ENCODE measurements at regions not wholly inside any gene's neighbourhood (a gene's known extent, or its start where the extent isn't known, plus 50 kb on each side); places are given as distances from the start of the nearest gene placed in this dataset.

- no peak for FAIRE-seq
These were observed 555.3 kb upstream of the DAB2 start for GRCh38 chr5:39980056-39980455.

GRCh38 chr5:39977066-39977655 is 552.4 kb upstream of the DAB2 start:
- Histone ChIP-seq H3K27ac (ENCODE audit: low read depth in 2 of 2, low read length in 2 of 2) (no peak overlapping the region), H3K9ac (ENCODE audit: low read length in 3 of 3) (no peak overlapping the region), H3K27me3 (ENCODE audit: control insufficient read depth, insufficient read depth, low read length) (no peaks in the 10 kb centered on the region), H3K36me3 (ENCODE audit: control insufficient read depth in 2 of 3, insufficient read depth in 3 of 3, low read length in 3 of 3) (no peaks in the 10 kb centered on the region), H3K4me3 (ENCODE audit: low read length in 3 of 3) (no peak overlapping the region), H3K4me1 (ENCODE audit: control insufficient read depth in 2 of 3, insufficient read depth in 2 of 3, low read depth in 1 of 3, low read length in 3 of 3) (no peaks in the 10 kb centered on the region), H3K9me3 (ENCODE audit: control insufficient read depth in 2 of 3, insufficient read depth in 1 of 3, low read length in 3 of 3) (no peaks in the 10 kb centered on the region)
- FAIRE-seq (no peak), DNase-seq (no peak)
- intact Hi-C loops (cut with DNase I): no loop called here
- no peak for TF ChIP-seq CTCF (IDR thresholded peaks at IDR 0.05; ENCODE audit: borderline replicate concordance, extremely low read depth, insufficient read depth)

More at GRCh38 chr5:39980056-39980455, 555.3 kb upstream of the DAB2 start:
- TF ChIP-seq CTCF (IDR thresholded peaks at IDR 0.05; ENCODE audit: borderline replicate concordance, extremely low read depth, insufficient read depth): no peak
- intact Hi-C loops (cut with DNase I): no loop called here
- H3K9ac ChIP-seq (ENCODE audit: low read length in 3 of 3): no peak overlapping the region
- H3K9me3 ChIP-seq (ENCODE audit: control insufficient read depth in 2 of 3, insufficient read depth in 1 of 3, low read length in 3 of 3): no peaks in the 10 kb centered on the region
- no peaks in the 10 kb centered on the region for H3K36me3 ChIP-seq (ENCODE audit: control insufficient read depth in 2 of 3, insufficient read depth in 3 of 3, low read length in 3 of 3)
- H3K27me3 ChIP-seq (ENCODE audit: control insufficient read depth, insufficient read depth, low read length): no peaks in the 10 kb centered on the region
- H3K4me3 ChIP-seq (ENCODE audit: low read length in 3 of 3): no peak overlapping the region
- no peaks in the 10 kb centered on the region for H3K4me1 ChIP-seq (ENCODE audit: control insufficient read depth in 2 of 3, insufficient read depth in 2 of 3, low read depth in 1 of 3, low read length in 3 of 3)
- no peak overlapping the region for H3K27ac ChIP-seq (ENCODE audit: low read depth in 2 of 2, low read length in 2 of 2)
- no peak for DNase-seq

DNA sequence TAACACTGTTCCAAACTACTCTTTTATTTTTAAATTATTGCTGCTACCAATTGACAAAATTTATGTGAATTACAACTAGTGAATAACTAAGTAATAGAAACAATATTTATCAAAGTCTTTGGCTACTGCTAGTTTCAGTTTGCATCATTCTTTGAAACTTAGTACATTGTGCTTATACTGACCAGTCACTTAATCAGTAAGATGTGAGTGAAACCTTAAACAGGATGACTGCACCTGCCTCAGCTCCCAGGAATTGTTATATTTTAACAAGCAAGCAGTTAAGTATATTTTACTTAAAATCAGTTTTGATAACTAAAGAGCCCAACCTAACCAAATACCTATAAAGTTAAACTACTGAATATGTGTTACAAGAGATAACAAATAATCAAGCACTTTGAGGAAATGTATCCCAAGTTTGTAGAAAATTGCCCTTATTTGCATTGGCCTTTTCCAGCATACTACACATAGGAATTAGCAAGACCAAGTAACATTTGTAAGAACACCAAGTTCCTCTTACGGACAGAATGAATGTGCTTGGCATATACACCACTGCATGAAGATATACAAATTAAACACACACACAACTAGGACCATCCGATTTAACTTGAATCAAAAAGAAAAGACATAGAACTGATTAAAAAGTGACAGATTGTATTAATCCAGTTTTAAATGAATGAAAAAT is 545.5 kb upstream of the DAB2 start:
- DNase-seq (no peak), FAIRE-seq (no peak)
- intact Hi-C loops (cut with DNase I): no loop called here
- no peak for TF ChIP-seq CTCF (IDR thresholded peaks at IDR 0.05; ENCODE audit: borderline replicate concordance, extremely low read depth, insufficient read depth)
- Histone ChIP-seq H3K4me3 (ENCODE audit: low read length in 3 of 3) (no peak overlapping the region), H3K27me3 (ENCODE audit: control insufficient read depth, insufficient read depth, low read length) (no peaks in the 10 kb centered on the region), H3K36me3 (ENCODE audit: control insufficient read depth in 2 of 3, insufficient read depth in 3 of 3, low read length in 3 of 3) (no peaks in the 10 kb centered on the region), H3K4me1 (ENCODE audit: control insufficient read depth in 2 of 3, insufficient read depth in 2 of 3, low read depth in 1 of 3, low read length in 3 of 3) (no peaks in the 10 kb centered on the region), H3K9ac (ENCODE audit: low read length in 3 of 3) (no peak overlapping the region), H3K27ac (ENCODE audit: low read depth in 2 of 2, low read length in 2 of 2) (no peak overlapping the region), H3K9me3 (ENCODE audit: control insufficient read depth in 2 of 3, insufficient read depth in 1 of 3, low read length in 3 of 3) (no peaks in the 10 kb centered on the region)
